ENCODE measurements at regions not wholly inside any gene's neighbourhood (a gene's known extent, or its start where the extent isn't known, plus 50 kb on each side); places are given as distances from the start of the nearest gene placed in this dataset.

GRCh38 chr10:107618504-107618994, 454.0 kb upstream of the SORCS1 start:
- no peaks in the 10 kb centered on the region for H3K27me3 Mint-ChIP-seq
- H3K9me3 Mint-ChIP-seq, result peaks cover 11% of the 10 kb centered on the region
- H3K4me3 Mint-ChIP-seq, result no peak overlapping the region
- no peak overlapping the region for H3K27ac Mint-ChIP-seq
- no peaks in the 10 kb centered on the region for H3K36me3 Mint-ChIP-seq (ENCODE audit: low read depth)
- H3K4me1 Mint-ChIP-seq (ENCODE audit: low read depth), result no peaks in the 10 kb centered on the region
- DNase-seq, result no peak

- H3K27ac Mint-ChIP-seq, result no peak overlapping the region
- no peaks in the 10 kb centered on the region for H3K27me3 Mint-ChIP-seq
- no peaks in the 10 kb centered on the region for H3K36me3 Mint-ChIP-seq (ENCODE audit: low read depth)
- H3K4me3 Mint-ChIP-seq, result no peak overlapping the region
- peaks cover 15% of the 10 kb centered on the region for H3K9me3 Mint-ChIP-seq
- H3K4me1 Mint-ChIP-seq (ENCODE audit: low read depth), result no peaks in the 10 kb centered on the region
- DNase-seq, result no peak
Observed at GRCh38 chr10:107616463-107617410, 452.2 kb upstream of the SORCS1 start.

GRCh38 chr10:107616031-107616430, 451.5 kb upstream of the SORCS1 start:
- no peaks in the 10 kb centered on the region for H3K27me3 Mint-ChIP-seq
- no peaks in the 10 kb centered on the region for H3K4me1 Mint-ChIP-seq (ENCODE audit: low read depth)
- H3K4me3 Mint-ChIP-seq, result no peak overlapping the region
- no peak overlapping the region for H3K27ac Mint-ChIP-seq
- DNase-seq, result no peak
- H3K9me3 Mint-ChIP-seq, result peaks cover 15% of the 10 kb centered on the region
- H3K36me3 Mint-ChIP-seq (ENCODE audit: low read depth), result no peaks in the 10 kb centered on the region

- Mint-ChIP-seq H3K27me3 (no peaks in the 10 kb centered on the region), H3K4me3 (no peak overlapping the region), H3K27ac (no peak overlapping the region), H3K4me1 (ENCODE audit: low read depth) (no peaks in the 10 kb centered on the region), H3K36me3 (ENCODE audit: low read depth) (no peaks in the 10 kb centered on the region), H3K9me3 (peaks cover 15% of the 10 kb centered on the region)
- no peak for DNase-seq
Observed at GRCh38 chr10:107614939-107615685, 450.6 kb upstream of the SORCS1 start.

- no peaks in the 10 kb centered on the region for H3K27me3 Mint-ChIP-seq
- H3K4me3 Mint-ChIP-seq, result no peak overlapping the region
- DNase-seq, result no peak
- H3K27ac Mint-ChIP-seq, result no peak overlapping the region
- H3K36me3 Mint-ChIP-seq (ENCODE audit: low read depth), result no peaks in the 10 kb centered on the region
- peaks cover 12% of the 10 kb centered on the region for H3K9me3 Mint-ChIP-seq
- H3K4me1 Mint-ChIP-seq (ENCODE audit: low read depth), result no peaks in the 10 kb centered on the region
Observed at GRCh38 chr10:107611115-107611514, 446.6 kb upstream of the SORCS1 start.

- no peaks in the 10 kb centered on the region for H3K27me3 Mint-ChIP-seq
- no peak overlapping the region for H3K27ac Mint-ChIP-seq
- no peak for DNase-seq
- H3K4me1 Mint-ChIP-seq (ENCODE audit: low read depth), result no peaks in the 10 kb centered on the region
- H3K4me3 Mint-ChIP-seq, result no peak overlapping the region
- peaks cover 23% of the 10 kb centered on the region for H3K9me3 Mint-ChIP-seq
- H3K36me3 Mint-ChIP-seq (ENCODE audit: low read depth), result no peaks in the 10 kb centered on the region
Observed at GRCh38 chr10:107589081-107589480, 424.6 kb upstream of the SORCS1 start.

GRCh38 chr10:107585630-107586029, 421.1 kb upstream of the SORCS1 start:
- Mint-ChIP-seq H3K27ac (no peak overlapping the region), H3K36me3 (ENCODE audit: low read depth) (no peaks in the 10 kb centered on the region), H3K9me3 (peaks cover 19% of the 10 kb centered on the region), H3K4me3 (no peak overlapping the region), H3K27me3 (no peaks in the 10 kb centered on the region), H3K4me1 (ENCODE audit: low read depth) (no peaks in the 10 kb centered on the region)
- DNase-seq, result no peak

GRCh38 chr10:107583974-107584373, 419.5 kb upstream of the SORCS1 start:
- Mint-ChIP-seq H3K36me3 (ENCODE audit: low read depth) (no peaks in the 10 kb centered on the region), H3K4me1 (ENCODE audit: low read depth) (no peaks in the 10 kb centered on the region), H3K4me3 (no peak overlapping the region), H3K27ac (no peak overlapping the region), H3K27me3 (no peaks in the 10 kb centered on the region), H3K9me3 (peaks cover 21% of the 10 kb centered on the region)
- no peak for DNase-seq

GRCh38 chr10:107579970-107580369, 415.5 kb upstream of the SORCS1 start:
- no peak for DNase-seq
- Mint-ChIP-seq H3K36me3 (ENCODE audit: low read depth) (no peaks in the 10 kb centered on the region), H3K27me3 (no peaks in the 10 kb centered on the region)

GRCh38 chr10:107577221-107577620, 412.7 kb upstream of the SORCS1 start:
- H3K27me3 Mint-ChIP-seq, result no peaks in the 10 kb centered on the region
- H3K9me3 Mint-ChIP-seq, result peaks cover 17% of the 10 kb centered on the region

More at GRCh38 chr10:107579970-107580369, 415.5 kb upstream of the SORCS1 start:
- Mint-ChIP-seq H3K9me3 (peaks cover 18% of the 10 kb centered on the region), H3K4me1 (ENCODE audit: low read depth) (no peaks in the 10 kb centered on the region), H3K27ac (no peak overlapping the region), H3K4me3 (no peak overlapping the region)

GRCh38 chr10:107576746-107577145, 412.2 kb upstream of the SORCS1 start:
- Mint-ChIP-seq H3K27me3 (no peaks in the 10 kb centered on the region), H3K4me3 (no peak overlapping the region), H3K36me3 (ENCODE audit: low read depth) (no peaks in the 10 kb centered on the region), H3K4me1 (ENCODE audit: low read depth) (no peaks in the 10 kb centered on the region), H3K27ac (no peak overlapping the region), H3K9me3 (peaks cover 17% of the 10 kb centered on the region)
- DNase-seq, result no peak

More at GRCh38 chr10:107577221-107577620, 412.7 kb upstream of the SORCS1 start:
- no peak overlapping the region for H3K4me3 Mint-ChIP-seq
- no peak for DNase-seq
- H3K27ac Mint-ChIP-seq, result no peak overlapping the region
- no peaks in the 10 kb centered on the region for H3K4me1 Mint-ChIP-seq (ENCODE audit: low read depth)
- H3K36me3 Mint-ChIP-seq (ENCODE audit: low read depth), result no peaks in the 10 kb centered on the region

- no peak overlapping the region for H3K4me3 Mint-ChIP-seq
- DNase-seq, result no peak
- H3K9me3 Mint-ChIP-seq, result peaks cover 23% of the 10 kb centered on the region
- H3K36me3 Mint-ChIP-seq (ENCODE audit: low read depth), result no peaks in the 10 kb centered on the region
- no peaks in the 10 kb centered on the region for H3K27me3 Mint-ChIP-seq
- no peaks in the 10 kb centered on the region for H3K4me1 Mint-ChIP-seq (ENCODE audit: low read depth)
- H3K27ac Mint-ChIP-seq, result no peak overlapping the region
Observed at GRCh38 chr10:107565014-107565413, 400.5 kb upstream of the SORCS1 start.

- no peaks in the 10 kb centered on the region for H3K27me3 Mint-ChIP-seq
- H3K36me3 Mint-ChIP-seq (ENCODE audit: low read depth), result no peaks in the 10 kb centered on the region
- H3K4me3 Mint-ChIP-seq, result no peak overlapping the region
- no peaks in the 10 kb centered on the region for H3K4me1 Mint-ChIP-seq (ENCODE audit: low read depth)
- H3K27ac Mint-ChIP-seq, result no peak overlapping the region
- DNase-seq, result no peak
- peaks cover 25% of the 10 kb centered on the region for H3K9me3 Mint-ChIP-seq
Observed at GRCh38 chr10:107561136-107561650, 396.7 kb upstream of the SORCS1 start.

GRCh38 chr10:107557916-107558315, 393.4 kb upstream of the SORCS1 start:
- Mint-ChIP-seq H3K36me3 (ENCODE audit: low read depth) (no peaks in the 10 kb centered on the region), H3K9me3 (peaks cover 28% of the 10 kb centered on the region), H3K27ac (no peak overlapping the region), H3K4me3 (no peak overlapping the region), H3K27me3 (no peaks in the 10 kb centered on the region), H3K4me1 (ENCODE audit: low read depth) (no peaks in the 10 kb centered on the region)
- no peak for DNase-seq
